K562 (cell line): ENCODE measurements at regions not wholly inside any gene's neighbourhood (a gene's known extent, or its start where the extent isn't known, plus 50 kb on each side); places are given as distances from the start of the nearest gene placed in this dataset.
A peak's percentile ranks its signal among the peaks of the same experiment; 100 is the strongest.

Experiments used
- ATAC-seq: fragments of 200-7000 bp; cut with Tn5 transposase; 3 replicates; pipeline ENCODE4 v1.9.1; 2020; ENCODE audit warnings: moderate library complexity
- BruUV-seq: library from RNA; stranded (reverse); fragments of 400-500 nt; replicated peaks from 2 replicates; lab custom pipeline; 2021; lab: Mats Ljungman, UMichigan
- CTCF ChIA-PET: fragments of 300-600 bp; formaldehyde crosslinking; extraction: SDS; loops from one replicate; lab custom pipeline; 2021; ENCODE audit warnings: low intra/inter-chr PET ratio; lab: Yijun Ruan, JAX
- POLR2A ChIA-PET: fragments of 300-600, 350-650 bp; sonication (Branson Sonifier 250); formaldehyde crosslinking; extraction: SDS; loops from one replicate; lab custom pipeline; 2021; ENCODE audit warnings: antibody characterized with exemption, inconsistent platforms; lab: Yijun Ruan, JAX
- DNase-seq, 4 experiments: peaks; one replicate each; pipeline versions ENCODE4 v3.0.0 to v3.0.0-alpha.2; 2011 to 2018; ENCODE audit warnings: low spot score in 3 of 4, mixed read lengths in 3 of 4; ENCODE audit errors: extremely low read depth in 1 of 4
- FAIRE-seq: peaks from 2 replicates; lab custom pipeline; 2011; peaks lifted over from hg19 to GRCh38; lab: Jason Lieb, UNC
- H2AFZ ChIP-seq: 2 replicates; pipeline ENCODE4 v1.6.0; 2011; ENCODE audit warnings: low read depth, low read length, control low read depth, inconsistent platforms
- H3K27ac ChIP-seq: fragments of 200-600 bp; 3 replicates; pipeline ENCODE4 v1.8.0; 2011; ENCODE audit warnings: low read depth, mild to moderate bottlenecking, control low read depth, inconsistent platforms, low read length, moderate library complexity, mixed read lengths; ENCODE audit errors: extremely low read depth
- H3K27me3 ChIP-seq, 2 experiments: fragments of 300-600 bp in 1 of 2; 2 replicates in 1 of 2; 3 replicates in 1 of 2; pipeline versions ENCODE4 v1.6.0 to v1.8.0; 2011; ENCODE audit warnings: inconsistent platforms in 2 of 2, low read length in 2 of 2, mild to moderate bottlenecking in 1 of 2, mixed read lengths in 1 of 2, moderate library complexity in 1 of 2; ENCODE audit not compliant: control insufficient read depth in 2 of 2, insufficient read depth in 2 of 2
- H3K36me3 ChIP-seq: fragments of 300-600 bp; 3 replicates; pipeline ENCODE4 v1.8.0; 2011; ENCODE audit warnings: mild to moderate bottlenecking, low read length, inconsistent platforms; ENCODE audit not compliant: control insufficient read depth, insufficient read depth
- H3K4me1 ChIP-seq, 2 experiments: fragments of 200-600 bp in 1 of 2; replicated peaks in 1 of 2; 2 replicates in 1 of 2; 3 replicates in 1 of 2; pipeline versions ENCODE4 v1.5.1 to v1.8.0; 2011; ENCODE audit warnings: inconsistent platforms in 2 of 2, low read length in 2 of 2, mild to moderate bottlenecking in 1 of 2, mixed read lengths in 1 of 2, moderate library complexity in 1 of 2; ENCODE audit not compliant: control insufficient read depth in 2 of 2, insufficient read depth in 2 of 2
- H3K4me2 ChIP-seq: 2 replicates; pipeline ENCODE4 v1.6.1; 2011; ENCODE audit warnings: low read length, control low read depth, inconsistent platforms, mixed read lengths; ENCODE audit not compliant: insufficient read depth
- H3K4me3 ChIP-seq: fragments of 200-600 bp; sonication (generic), shearing (Covaris generic); 2 replicates; pipeline ENCODE4 v1.5.1; 2016; ENCODE audit warnings: control low read depth, inconsistent platforms
- H3K79me2 ChIP-seq: fragments of 200-600 bp; 3 replicates; pipeline ENCODE4 v1.8.0; 2011; ENCODE audit warnings: low read length, inconsistent platforms; ENCODE audit not compliant: control insufficient read depth, insufficient read depth
- H3K9ac ChIP-seq, 2 experiments: 2 replicates each; pipeline versions ENCODE4 v1.6.0 to v1.6.1; 2011; ENCODE audit warnings: low read depth in 2 of 2, low read length in 2 of 2, control low read depth in 1 of 2, inconsistent platforms in 1 of 2, mild to moderate bottlenecking in 1 of 2, mixed read lengths in 1 of 2; ENCODE audit not compliant: insufficient read depth in 1 of 2
- H3K9me1 ChIP-seq: one replicate; pipeline ENCODE4 v1.6.0; 2011; ENCODE audit warnings: inconsistent platforms, mild to moderate bottlenecking, low read length, moderate library complexity; ENCODE audit not compliant: control insufficient read depth, insufficient read depth
- H3K9me3 ChIP-seq: replicated peaks from 2 replicates; pipeline ENCODE4 v1.5.1; 2011; ENCODE audit warnings: low read depth, low read length, inconsistent platforms; ENCODE audit not compliant: control insufficient read depth, insufficient read depth
- H4K20me1 ChIP-seq: replicated peaks from 2 replicates; pipeline ENCODE4 v1.6.1; 2011; ENCODE audit warnings: low read length, inconsistent platforms, mixed read lengths; ENCODE audit not compliant: control insufficient read depth, insufficient read depth
- BHLHE40 ChIP-seq: IDR thresholded peaks from 2 replicates; pipeline ENCODE4 v1.6.1; 2011; ENCODE audit warnings: low read length, improper control_type of control experiment
- C11orf30 ChIP-seq: fragments of 450-650 bp; IDR thresholded peaks from 2 replicates; pipeline ENCODE4 v1.6.1; 2016; ENCODE audit warnings: low read depth, mild to moderate bottlenecking
- FIP1L1 ChIP-seq: fragments of 200-400 bp; formaldehyde crosslinking; IDR thresholded peaks from 2 replicates; pipeline ENCODE4 v1.6.1; 2018; ENCODE audit warnings: mild to moderate bottlenecking, low read depth, low read length; ENCODE audit not compliant: poor library complexity, severe bottlenecking
- MAFF ChIP-seq: IDR thresholded peaks from 2 replicates; pipeline ENCODE4 v1.6.1; 2012; ENCODE audit warnings: low read length, improper control_type of control experiment
- MAFG ChIP-seq: fragments of 450-650 bp; conservative IDR thresholded peaks from 2 replicates; pipeline ENCODE4 v1.6.1; 2016; ENCODE audit warnings: missing genetic modification characterization, missing compliant biosample characterization
- MAFK ChIP-seq: IDR thresholded peaks from 2 replicates; pipeline ENCODE4 v1.6.1; 2011; ENCODE audit warnings: low read length, improper control_type of control experiment
- MIER1 ChIP-seq: fragments of 450-650 bp; IDR thresholded peaks from 2 replicates; pipeline ENCODE4 v1.6.1; 2016; ENCODE audit warnings: antibody characterized with exemption, mild to moderate bottlenecking, low read depth
- NUFIP1 ChIP-seq: fragments of 450-650 bp; IDR thresholded peaks from 2 replicates; pipeline ENCODE4 v1.6.1; 2018; ENCODE audit not compliant: partially characterized antibody
- POU5F1 ChIP-seq: fragments of 150-350 bp; IDR thresholded peaks from 2 replicates; pipeline ENCODE4 v1.6.1; 2014; ENCODE audit warnings: borderline replicate concordance, low read length, low read depth, mild to moderate bottlenecking; ENCODE audit not compliant: partially characterized antibody
- ZNF134 ChIP-seq: fragments of 250-450 bp; sonication (Bioruptor Pico); conservative IDR thresholded peaks from 2 replicates; pipeline ENCODE4 v1.4.0; 2020
- ZNF146 ChIP-seq: IDR thresholded peaks from one replicate; pipeline ENCODE4 v1.6.1; 2018; ENCODE audit warnings: missing compliant biosample characterization; ENCODE audit not compliant: unreplicated experiment
- ZNF764 ChIP-seq: fragments of 250-450 bp; sonication (Bioruptor Pico); IDR thresholded peaks from 2 replicates; pipeline ENCODE4 v1.4.0; 2020; ENCODE audit warnings: low read depth, mild to moderate bottlenecking, moderate library complexity
- in situ Hi-C: fragments of 300-500 bp; cut with MboI; formaldehyde crosslinking; loops from 4 replicates; pipeline ENCODE4 v1.15.0; 2018; ENCODE audit warnings: inconsistent platforms, mixed read lengths
- intact Hi-C: fragments of 100-400 bp; cut with micrococcal nuclease; formaldehyde crosslinking; loops from 2 replicates; pipeline ENCODE4 v1.14.2; 2022

DNA sequence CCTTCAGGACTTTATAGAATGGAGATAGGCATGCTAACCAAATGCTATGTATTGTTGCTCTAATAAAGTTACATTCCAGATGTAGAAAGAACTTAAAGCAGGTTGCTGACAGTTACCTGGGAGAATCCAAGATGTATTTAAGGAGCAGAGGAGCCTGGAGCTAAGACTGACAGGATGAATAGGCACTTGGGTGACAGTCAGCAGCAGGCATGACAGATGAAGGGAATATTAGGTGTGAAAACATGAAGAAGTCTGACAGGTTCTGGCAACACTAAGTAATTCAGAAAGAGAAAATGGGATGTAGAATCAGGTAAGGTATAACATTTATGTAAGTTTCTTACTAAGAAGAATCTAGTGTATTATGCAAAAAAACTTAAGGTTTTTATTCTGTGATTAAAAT lies 232.0 kb downstream of the DSC3 start:
- no peaks in the 10 kb centered on the region for H3K27me3 ChIP-seq
- no peaks in the 10 kb centered on the region for H3K9me3 ChIP-seq
- ATAC-seq (no peak), FAIRE-seq (no peak), DNase-seq (no peak)
- peaks cover 0 to 5% of the 10 kb centered on the region in 2 experiments; a peak in 2 of 5 replicates for H3K4me1 ChIP-seq
- in situ Hi-C loops, result no loop called here
- no TSS peak for BruUV-seq
- no peak for TF ChIP-seq POU5F1
- TF ChIP-seq, all 486 proteins: peak for 0
- no peak overlapping the region for H3K9ac ChIP-seq
- no peak overlapping the region for H2AFZ ChIP-seq
- ChIA-PET POLR2A (no interaction called here), CTCF (no interaction called here)
- no peaks in the 10 kb centered on the region for H3K36me3 ChIP-seq
- no peak overlapping the region for H3K4me2 ChIP-seq
- no peaks in the 10 kb centered on the region for H4K20me1 ChIP-seq
- no peaks in the 10 kb centered on the region for H3K79me2 ChIP-seq
- intact Hi-C loops, result no loop called here
- no peak overlapping the region for H3K4me3 ChIP-seq
- H3K9me1 ChIP-seq, result no peaks in the 10 kb centered on the region
- H3K27ac ChIP-seq, result no peak overlapping the region

- FAIRE-seq, result no peak
- Histone ChIP-seq H3K4me2 (no peak overlapping the region), H2AFZ (no peak overlapping the region), H3K4me3 (no peak overlapping the region), H4K20me1 (no peaks in the 10 kb centered on the region), H3K79me2 (no peaks in the 10 kb centered on the region), H3K9ac (no peak overlapping the region), H3K9me3 (no peaks in the 10 kb centered on the region), H3K36me3 (no peaks in the 10 kb centered on the region), H3K27ac (no peak overlapping the region), H3K27me3 (no peaks in the 10 kb centered on the region), H3K9me1 (no peaks in the 10 kb centered on the region), H3K4me1 (peaks cover 0 to 3% of the 10 kb centered on the region in 2 experiments; a peak in 2 of 5 replicates)
- DNase-seq, result no peak
- CTCF ChIA-PET, result no interaction called here
- POLR2A ChIA-PET, result no interaction called here
- no TSS peak for BruUV-seq
- in situ Hi-C loops (no loop called here), intact Hi-C loops (no loop called here)
- no peak for ATAC-seq
- no peak for TF ChIP-seq MIER1
- TF ChIP-seq BHLHE40, result no peak
- TF ChIP-seq FIP1L1, result no peak
- TF ChIP-seq NUFIP1, result no peak
- TF ChIP-seq MAFK, result peak; percentile 73
- TF ChIP-seq C11orf30, result peak; percentile 75
- peak; percentile 77 for TF ChIP-seq MAFF
- no peak for TF ChIP-seq ZNF134 (CRISPR knock-in tag)
- TF ChIP-seq ZNF146 (CRISPR knock-in tag), result no peak
- TF ChIP-seq ZNF764 (CRISPR knock-in tag), result no peak
- peak; percentile 74 for TF ChIP-seq MAFG (tag)
These were observed 235.7 kb downstream of the DSC3 start for GRCh38 chr18:30806823-30807222.
